HEK293 (cell line): ENCODE measurements at regions not wholly inside any gene's neighbourhood (a gene's known extent, or its start where the extent isn't known, plus 50 kb on each side); places are given as distances from the start of the nearest gene placed in this dataset.

Experiments
- CTCF ChIA-PET: fragments of 350-600 bp; formaldehyde crosslinking; extraction: SDS; loops from one replicate; lab custom pipeline; 2021; ENCODE audit warnings: antibody characterized with exemption; lab: Yijun Ruan, JAX
- POLR2A ChIA-PET: fragments of 300-600 bp; formaldehyde crosslinking; extraction: SDS; loops from one replicate; lab custom pipeline; 2020; ENCODE audit warnings: antibody characterized with exemption, inconsistent platforms; lab: Yijun Ruan, JAX
- H3K27ac ChIP-seq: fragments of 200-500 bp; sonication (Bioruptor generic); 2 replicates; pipeline ENCODE4 v1.5.1; 2014; ENCODE audit warnings: low read depth, low read length, control low read depth, inconsistent platforms; ENCODE audit errors: extremely low read depth
- H3K36me3 ChIP-seq, 2 experiments: fragments of 200-500 bp in 1 of 2; sonication (Bioruptor generic) in 1 of 2; 1 replicate in 1 of 2; 2 replicates in 1 of 2; pipeline ENCODE4 v1.5.1; 2014 to 2017; ENCODE audit warnings: inconsistent platforms in 2 of 2, low read length in 2 of 2; ENCODE audit not compliant: control insufficient read depth in 2 of 2, insufficient read depth in 1 of 2
- H3K4me1 ChIP-seq: fragments of 200-500 bp; sonication (Bioruptor generic); 2 replicates; pipeline ENCODE4 v1.5.1; 2014; ENCODE audit warnings: mild to moderate bottlenecking, low read length, inconsistent platforms; ENCODE audit not compliant: control insufficient read depth, insufficient read depth
- H3K4me3 ChIP-seq: 2 replicates; pipeline ENCODE4 v1.5.1; 2011; ENCODE audit warnings: low read depth, mild to moderate bottlenecking, control low read depth, low read length, moderate library complexity
- H3K9me3 ChIP-seq: fragments of 200-500 bp; sonication (Bioruptor generic); 2 replicates; pipeline ENCODE4 v1.5.1; 2014; ENCODE audit warnings: low read depth, low read length, inconsistent platforms; ENCODE audit not compliant: control insufficient read depth, insufficient read depth
- GFI1B ChIP-seq: fragments of 450-650 bp; formaldehyde crosslinking; IDR thresholded peaks from 2 replicates; pipeline ENCODE4 v1.5.1; 2016; ENCODE audit warnings: missing biosample characterization, missing genetic modification characterization
- GLI4 ChIP-seq: fragments of 450-650 bp; formaldehyde crosslinking; IDR thresholded peaks from 2 replicates; pipeline ENCODE4 v1.5.1; 2016; ENCODE audit warnings: missing biosample characterization, missing genetic modification characterization
- GLIS1 ChIP-seq: fragments of 450-650 bp; formaldehyde crosslinking; IDR thresholded peaks from 2 replicates; pipeline ENCODE4 v1.5.1; 2016; ENCODE audit warnings: missing biosample characterization, missing genetic modification characterization
- HOXD13 ChIP-seq: sonication (generic); formaldehyde crosslinking; IDR thresholded peaks from 2 replicates; pipeline ENCODE4 v1.8.0; 2022; ENCODE audit warnings: missing genetic modification reagents, borderline replicate concordance
- MEIS1 ChIP-seq: sonication (generic); formaldehyde crosslinking; IDR thresholded peaks from 2 replicates; pipeline ENCODE4 v1.8.1; 2022; ENCODE audit warnings: missing genetic modification reagents, mild to moderate bottlenecking, borderline replicate concordance
- RBAK ChIP-seq: fragments of 450-650 bp; formaldehyde crosslinking; IDR thresholded peaks from 2 replicates; pipeline ENCODE4 v1.5.1; 2016; ENCODE audit warnings: missing biosample characterization, missing genetic modification characterization
- ZBTB26 ChIP-seq: fragments of 450-650 bp; formaldehyde crosslinking; optimal IDR thresholded peaks from 2 replicates; pipeline ENCODE3; 2016; ENCODE audit warnings: missing biosample characterization, mild to moderate bottlenecking, missing genetic modification characterization
- ZBTB8A ChIP-seq: fragments of 450-650 bp; formaldehyde crosslinking; IDR thresholded peaks from 2 replicates; pipeline ENCODE4 v1.5.1; 2016; ENCODE audit warnings: missing biosample characterization, missing genetic modification characterization
- ZFP41 ChIP-seq: fragments of 450-650 bp; formaldehyde crosslinking; IDR thresholded peaks from 2 replicates; pipeline ENCODE4 v1.5.1; 2016; ENCODE audit warnings: missing biosample characterization, missing genetic modification characterization, borderline replicate concordance
- ZNF112 ChIP-seq: fragments of 450-650 bp; formaldehyde crosslinking; IDR thresholded peaks from 2 replicates; pipeline ENCODE4 v1.5.0; 2017; ENCODE audit warnings: missing biosample characterization, missing genetic modification characterization
- ZNF138 ChIP-seq: fragments of 450-650 bp; formaldehyde crosslinking; IDR thresholded peaks from 2 replicates; pipeline ENCODE4 v1.5.1; 2016; ENCODE audit warnings: missing biosample characterization, missing genetic modification characterization, borderline replicate concordance
- ZNF214 ChIP-seq: fragments of 450-650 bp; formaldehyde crosslinking; IDR thresholded peaks from 2 replicates; pipeline ENCODE4 v1.5.1; 2017; ENCODE audit warnings: missing biosample characterization, mild to moderate bottlenecking, missing genetic modification characterization, borderline replicate concordance
- ZNF311 ChIP-seq: fragments of 450-650 bp; formaldehyde crosslinking; IDR thresholded peaks from 2 replicates; pipeline ENCODE4 v1.5.1; 2017; ENCODE audit warnings: missing biosample characterization, missing genetic modification characterization, borderline replicate concordance
- ZNF350 ChIP-seq: fragments of 450-650 bp; formaldehyde crosslinking; IDR thresholded peaks from 2 replicates; pipeline ENCODE4 v1.5.0; 2017; ENCODE audit warnings: missing biosample characterization, mild to moderate bottlenecking, missing genetic modification characterization
- ZNF391 ChIP-seq: fragments of 450-650 bp; formaldehyde crosslinking; IDR thresholded peaks from 2 replicates; pipeline ENCODE4 v1.5.1; 2016; ENCODE audit warnings: low read depth, missing biosample characterization, missing genetic modification characterization, borderline replicate concordance
- ZNF423 ChIP-seq: fragments of 450-650 bp; formaldehyde crosslinking; IDR thresholded peaks from 2 replicates; pipeline ENCODE4 v1.5.1; 2016; ENCODE audit warnings: missing biosample characterization, missing genetic modification characterization
- ZNF560 ChIP-seq: fragments of 450-650 bp; formaldehyde crosslinking; IDR thresholded peaks from 2 replicates; pipeline ENCODE4 v1.5.1; 2017; ENCODE audit warnings: missing biosample characterization, missing genetic modification characterization, borderline replicate concordance
- ZNF571 ChIP-seq: fragments of 450-650 bp; formaldehyde crosslinking; IDR thresholded peaks from 2 replicates; pipeline ENCODE4 v1.5.0; 2017; ENCODE audit warnings: missing biosample characterization, missing genetic modification characterization
- ZNF654 ChIP-seq: fragments of 450-650 bp; formaldehyde crosslinking; IDR thresholded peaks from 2 replicates; pipeline ENCODE4 v1.5.1; 2016; ENCODE audit warnings: low read depth, missing biosample characterization, missing genetic modification characterization
- TF ChIP-seq, protein P1 (sequence below): fragments of 450-650 bp; formaldehyde crosslinking; IDR thresholded peaks from 2 replicates; pipeline ENCODE4 v1.5.1; 2016; ENCODE audit warnings: missing biosample characterization, missing genetic modification characterization
- TF ChIP-seq, protein P2 (sequence below): fragments of 450-650 bp; formaldehyde crosslinking; IDR thresholded peaks from 2 replicates; pipeline ENCODE4 v1.5.1; 2016; ENCODE audit warnings: missing biosample characterization, missing genetic modification characterization
- TF ChIP-seq, protein P3 (sequence below): fragments of 450-650 bp; formaldehyde crosslinking; IDR thresholded peaks from 2 replicates; pipeline ENCODE4 v1.5.1; 2016; ENCODE audit warnings: missing biosample characterization, missing genetic modification characterization
- TF ChIP-seq, protein P4 (sequence below): fragments of 450-650 bp; formaldehyde crosslinking; IDR thresholded peaks from 2 replicates; pipeline ENCODE4 v1.5.1; 2016; ENCODE audit warnings: missing biosample characterization, missing genetic modification characterization

DNA sequence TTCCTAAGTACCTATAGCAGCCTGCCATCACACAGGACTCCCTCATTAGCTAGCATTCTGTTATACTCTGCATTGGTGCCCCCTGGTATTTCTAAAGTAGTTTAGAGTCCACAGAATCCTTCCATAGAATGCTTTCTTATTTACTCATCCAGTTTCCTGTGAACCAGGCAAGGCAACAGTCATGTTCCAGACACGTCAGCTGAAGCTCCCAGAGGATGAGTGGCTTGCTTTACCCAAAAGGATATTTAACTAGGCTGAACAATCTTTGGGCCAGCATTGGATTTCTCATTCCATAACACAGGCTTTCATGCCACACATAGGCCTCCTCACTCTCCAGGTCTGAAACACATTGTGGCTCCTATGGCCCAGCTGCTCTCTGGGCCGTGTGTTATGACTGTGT lies 203.8 kb upstream of the MAP3K7 start:
- CTCF ChIA-PET: no interaction called here
- TF ChIP-seq ZNF214 (no peak), ZNF138 (tag by site-specific recombination) (no peak), GFI1B (tag by site-specific recombination) (no peak), ZNF311 (tag by site-specific recombination) (no peak), RBAK (no peak), GLI4 (no peak), ZBTB8A (tag by site-specific recombination) (no peak), HOXD13 (CRISPR knock-in tag) (no peak), ZNF571 (no peak), ZFP41 (tag by site-specific recombination) (no peak), ZNF423 (tag by site-specific recombination) (no peak), ZNF112 (tag by site-specific recombination) (no peak)
- TF ChIP-seq, protein P1, sequence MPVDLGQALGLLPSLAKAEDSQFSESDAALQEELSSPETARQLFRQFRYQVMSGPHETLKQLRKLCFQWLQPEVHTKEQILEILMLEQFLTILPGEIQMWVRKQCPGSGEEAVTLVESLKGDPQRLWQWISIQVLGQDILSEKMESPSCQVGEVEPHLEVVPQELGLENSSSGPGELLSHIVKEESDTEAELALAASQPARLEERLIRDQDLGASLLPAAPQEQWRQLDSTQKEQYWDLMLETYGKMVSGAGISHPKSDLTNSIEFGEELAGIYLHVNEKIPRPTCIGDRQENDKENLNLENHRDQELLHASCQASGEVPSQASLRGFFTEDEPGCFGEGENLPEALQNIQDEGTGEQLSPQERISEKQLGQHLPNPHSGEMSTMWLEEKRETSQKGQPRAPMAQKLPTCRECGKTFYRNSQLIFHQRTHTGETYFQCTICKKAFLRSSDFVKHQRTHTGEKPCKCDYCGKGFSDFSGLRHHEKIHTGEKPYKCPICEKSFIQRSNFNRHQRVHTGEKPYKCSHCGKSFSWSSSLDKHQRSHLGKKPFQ (tag by site-specific recombination): no peak
- TF ChIP-seq, protein P2, sequence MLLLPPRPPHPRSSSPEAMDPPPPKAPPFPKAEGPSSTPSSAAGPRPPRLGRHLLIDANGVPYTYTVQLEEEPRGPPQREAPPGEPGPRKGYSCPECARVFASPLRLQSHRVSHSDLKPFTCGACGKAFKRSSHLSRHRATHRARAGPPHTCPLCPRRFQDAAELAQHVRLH (tag by site-specific recombination): no peak
- TF ChIP-seq, protein P3, sequence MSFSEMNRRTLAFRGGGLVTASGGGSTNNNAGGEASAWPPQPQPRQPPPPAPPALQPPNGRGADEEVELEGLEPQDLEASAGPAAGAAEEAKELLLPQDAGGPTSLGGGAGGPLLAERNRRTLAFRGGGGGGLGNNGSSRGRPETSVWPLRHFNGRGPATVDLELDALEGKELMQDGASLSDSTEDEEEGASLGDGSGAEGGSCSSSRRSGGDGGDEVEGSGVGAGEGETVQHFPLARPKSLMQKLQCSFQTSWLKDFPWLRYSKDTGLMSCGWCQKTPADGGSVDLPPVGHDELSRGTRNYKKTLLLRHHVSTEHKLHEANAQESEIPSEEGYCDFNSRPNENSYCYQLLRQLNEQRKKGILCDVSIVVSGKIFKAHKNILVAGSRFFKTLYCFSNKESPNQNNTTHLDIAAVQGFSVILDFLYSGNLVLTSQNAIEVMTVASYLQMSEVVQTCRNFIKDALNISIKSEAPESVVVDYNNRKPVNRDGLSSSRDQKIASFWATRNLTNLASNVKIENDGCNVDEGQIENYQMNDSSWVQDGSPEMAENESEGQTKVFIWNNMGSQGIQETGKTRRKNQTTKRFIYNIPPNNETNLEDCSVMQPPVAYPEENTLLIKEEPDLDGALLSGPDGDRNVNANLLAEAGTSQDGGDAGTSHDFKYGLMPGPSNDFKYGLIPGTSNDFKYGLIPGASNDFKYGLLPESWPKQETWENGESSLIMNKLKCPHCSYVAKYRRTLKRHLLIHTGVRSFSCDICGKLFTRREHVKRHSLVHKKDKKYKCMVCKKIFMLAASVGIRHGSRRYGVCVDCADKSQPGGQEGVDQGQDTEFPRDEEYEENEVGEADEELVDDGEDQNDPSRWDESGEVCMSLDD (tag by site-specific recombination): no peak
- TF ChIP-seq, all 188 proteins: peak for 0
- Histone ChIP-seq H3K4me3 (no peak overlapping the region), H3K4me1 (no peaks in the 10 kb centered on the region), H3K27ac (no peak overlapping the region), H3K36me3 (no peaks in the 10 kb centered on the region), H3K9me3 (no peaks in the 10 kb centered on the region)
- POLR2A ChIA-PET: no interaction called here

DNA sequence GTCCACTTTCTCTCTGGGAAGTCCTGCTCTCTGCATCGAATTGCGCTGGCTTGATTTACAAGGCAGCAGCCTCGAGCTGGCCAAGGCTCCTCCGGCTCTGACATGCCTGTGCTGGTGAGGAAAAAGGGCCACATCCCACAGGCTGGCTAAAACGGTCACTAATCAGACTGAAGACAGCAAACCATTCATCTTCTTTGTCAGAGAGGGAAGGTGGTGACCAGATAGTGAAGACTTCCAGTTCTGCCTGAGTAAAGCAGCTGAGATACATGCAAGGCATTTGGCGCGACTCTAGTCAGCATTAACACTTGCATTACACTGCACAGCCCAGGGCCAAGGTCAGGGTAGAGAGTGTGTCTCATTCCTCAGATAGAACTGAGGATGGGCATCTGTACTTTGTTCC lies 203.2 kb upstream of the MAP3K7 start:
- H3K4me1 ChIP-seq: no peaks in the 10 kb centered on the region
- ChIA-PET POLR2A (no interaction called here), CTCF (no interaction called here)
- no peak overlapping the region for H3K4me3 ChIP-seq
- H3K36me3 ChIP-seq: no peaks in the 10 kb centered on the region
- TF ChIP-seq GLIS1 (tag by site-specific recombination) (no peak), ZNF560 (tag by site-specific recombination) (no peak), ZNF391 (tag by site-specific recombination) (no peak), ZNF350 (tag by site-specific recombination) (no peak), MEIS1 (CRISPR knock-in tag) (no peak), ZBTB26 (tag by site-specific recombination) (no peak), ZNF654 (tag by site-specific recombination) (no peak)
- TF ChIP-seq, protein P4, sequence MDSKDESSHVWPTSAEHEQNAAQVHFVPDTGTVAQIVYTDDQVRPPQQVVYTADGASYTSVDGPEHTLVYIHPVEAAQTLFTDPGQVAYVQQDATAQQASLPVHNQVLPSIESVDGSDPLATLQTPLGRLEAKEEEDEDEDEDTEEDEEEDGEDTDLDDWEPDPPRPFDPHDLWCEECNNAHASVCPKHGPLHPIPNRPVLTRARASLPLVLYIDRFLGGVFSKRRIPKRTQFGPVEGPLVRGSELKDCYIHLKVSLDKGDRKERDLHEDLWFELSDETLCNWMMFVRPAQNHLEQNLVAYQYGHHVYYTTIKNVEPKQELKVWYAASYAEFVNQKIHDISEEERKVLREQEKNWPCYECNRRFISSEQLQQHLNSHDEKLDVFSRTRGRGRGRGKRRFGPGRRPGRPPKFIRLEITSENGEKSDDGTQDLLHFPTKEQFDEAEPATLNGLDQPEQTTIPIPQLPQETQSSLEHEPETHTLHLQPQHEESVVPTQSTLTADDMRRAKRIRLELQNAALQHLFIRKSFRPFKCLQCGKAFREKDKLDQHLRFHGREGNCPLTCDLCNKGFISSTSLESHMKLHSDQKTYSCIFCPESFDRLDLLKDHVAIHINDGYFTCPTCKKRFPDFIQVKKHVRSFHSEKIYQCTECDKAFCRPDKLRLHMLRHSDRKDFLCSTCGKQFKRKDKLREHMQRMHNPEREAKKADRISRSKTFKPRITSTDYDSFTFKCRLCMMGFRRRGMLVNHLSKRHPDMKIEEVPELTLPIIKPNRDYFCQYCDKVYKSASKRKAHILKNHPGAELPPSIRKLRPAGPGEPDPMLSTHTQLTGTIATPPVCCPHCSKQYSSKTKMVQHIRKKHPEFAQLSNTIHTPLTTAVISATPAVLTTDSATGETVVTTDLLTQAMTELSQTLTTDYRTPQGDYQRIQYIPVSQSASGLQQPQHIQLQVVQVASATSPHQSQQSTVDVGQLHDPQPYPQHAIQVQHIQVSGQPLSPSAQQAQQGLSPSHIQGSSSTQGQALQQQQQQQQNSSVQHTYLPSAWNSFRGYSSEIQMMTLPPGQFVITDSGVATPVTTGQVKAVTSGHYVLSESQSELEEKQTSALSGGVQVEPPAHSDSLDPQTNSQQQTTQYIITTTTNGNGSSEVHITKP: no peak
- H3K27ac ChIP-seq: no peak overlapping the region
- no peaks in the 10 kb centered on the region for H3K9me3 ChIP-seq
